Epithelial cell of prostate (primary cell): ENCODE measurements at regions not wholly inside any gene's neighbourhood (a gene's known extent, or its start where the extent isn't known, plus 50 kb on each side); places are given as distances from the start of the nearest gene placed in this dataset.
A peak's percentile ranks its signal among the peaks of the same experiment; 100 is the strongest.
"Not testable (repeated sequence)": the region's sequence is repeated elsewhere in the genome, so short reads cannot be mapped to it uniquely, and the experiment has no call there.

Source experiments
- DNase-seq: peaks from one replicate; pipeline ENCODE4 v3.0.0-alpha.2; 2011; ENCODE audit warnings: low read depth, low spot score
- H3K27ac ChIP-seq: fragments of 450-650 bp; 2 replicates; pipeline ENCODE4 v1.5.1; 2017; ENCODE audit warnings: mild to moderate bottlenecking

GRCh38 chr5:75002271-75002670, 50.1 kb downstream of the GCNT4 start:
- DNase-seq = no peak
- H3K27ac ChIP-seq = no peak overlapping the region

GRCh38 chr5:74995926-74996325, 56.4 kb downstream of the GCNT4 start:
- no peak for DNase-seq

GRCh38 chr5:74994826-74995225, 57.5 kb downstream of the GCNT4 start:
- H3K27ac ChIP-seq = no peak overlapping the region
- no peak for DNase-seq

More at GRCh38 chr5:74995926-74996325, 56.4 kb downstream of the GCNT4 start:
- no peak overlapping the region for H3K27ac ChIP-seq

GRCh38 chr5:74993743-74994142, 58.6 kb downstream of the GCNT4 start:
- peak overlapping the region; percentile 67 for H3K27ac ChIP-seq
- DNase-seq = no peak

GRCh38 chr5:74992791-74993190, 59.6 kb downstream of the GCNT4 start:
- DNase-seq = peak; percentile 40

GRCh38 chr5:74991522-74991921, 60.8 kb downstream of the GCNT4 start:
- no peak overlapping the region for H3K27ac ChIP-seq
- DNase-seq = no peak

More at GRCh38 chr5:74992791-74993190, 59.6 kb downstream of the GCNT4 start:
- H3K27ac ChIP-seq = peak overlapping the region; percentile 67

- H3K27ac ChIP-seq = no peak overlapping the region
- no peak for DNase-seq
Observed at GRCh38 chr5:74990194-74990593, 62.2 kb downstream of the GCNT4 start.

GRCh38 chr5:74988273-74988983, 63.9 kb downstream of the GCNT4 start:
- DNase-seq = no peak

GRCh38 chr5:74978345-74978744, 74.0 kb downstream of the GCNT4 start:
- no peak for DNase-seq
- H3K27ac ChIP-seq = no peak overlapping the region

More at GRCh38 chr5:74988273-74988983, 63.9 kb downstream of the GCNT4 start:
- H3K27ac ChIP-seq = no peak overlapping the region

GRCh38 chr5:74977471-74977870, 74.9 kb downstream of the GCNT4 start:
- H3K27ac ChIP-seq = no peak overlapping the region
- DNase-seq = no peak

GRCh38 chr5:74976651-74977050, 75.7 kb downstream of the GCNT4 start:
- no peak overlapping the region for H3K27ac ChIP-seq

GRCh38 chr5:74975582-74975981, 76.8 kb downstream of the GCNT4 start:
- no peak overlapping the region for H3K27ac ChIP-seq
- no peak for DNase-seq

More at GRCh38 chr5:74976651-74977050, 75.7 kb downstream of the GCNT4 start:
- DNase-seq = no peak

GRCh38 chr5:74974451-74975091, 77.8 kb downstream of the GCNT4 start:
- no peak for DNase-seq
- H3K27ac ChIP-seq = no peak overlapping the region

- no peak overlapping the region for H3K27ac ChIP-seq
- DNase-seq = no peak
Observed at GRCh38 chr5:74973694-74974093, 78.7 kb downstream of the GCNT4 start.

GRCh38 chr5:74971947-74972460, 80.4 kb downstream of the GCNT4 start:
- DNase-seq = no peak

GRCh38 chr5:74970891-74971290, 81.5 kb downstream of the GCNT4 start:
- not testable (repeated sequence) for H3K27ac ChIP-seq, DNase-seq

More at GRCh38 chr5:74971947-74972460, 80.4 kb downstream of the GCNT4 start:
- no peak overlapping the region for H3K27ac ChIP-seq

GRCh38 chr5:74969726-74970125, 82.6 kb downstream of the GCNT4 start:
- DNase-seq = no peak
- H3K27ac ChIP-seq = no peak overlapping the region

GRCh38 chr5:74966141-74967026, 86.0 kb downstream of the GCNT4 start:
- no peak for DNase-seq
- no peak overlapping the region for H3K27ac ChIP-seq

- peak overlapping the region; percentile 8 for H3K27ac ChIP-seq
- no peak for DNase-seq
Observed at GRCh38 chr5:74963407-74963806, 89.0 kb downstream of the GCNT4 start.

- no peak for DNase-seq
- H3K27ac ChIP-seq = no peak overlapping the region
Observed at GRCh38 chr5:74957906-74958305, 91.7 kb upstream of the FAM169A start.
